HG02973 (cell line): ENCODE measurements at regions not wholly inside any gene's neighbourhood (a gene's known extent, or its start where the extent isn't known, plus 50 kb on each side); places are given as distances from the start of the nearest gene placed in this dataset.

Experiments used
- ATAC-seq: cut with Tn5 transposase; IDR thresholded peaks from one replicate; pipeline ENCODE4 v1.9.1; 2021; ENCODE audit warnings: moderate library complexity; ENCODE audit not compliant: unreplicated experiment

DNA sequence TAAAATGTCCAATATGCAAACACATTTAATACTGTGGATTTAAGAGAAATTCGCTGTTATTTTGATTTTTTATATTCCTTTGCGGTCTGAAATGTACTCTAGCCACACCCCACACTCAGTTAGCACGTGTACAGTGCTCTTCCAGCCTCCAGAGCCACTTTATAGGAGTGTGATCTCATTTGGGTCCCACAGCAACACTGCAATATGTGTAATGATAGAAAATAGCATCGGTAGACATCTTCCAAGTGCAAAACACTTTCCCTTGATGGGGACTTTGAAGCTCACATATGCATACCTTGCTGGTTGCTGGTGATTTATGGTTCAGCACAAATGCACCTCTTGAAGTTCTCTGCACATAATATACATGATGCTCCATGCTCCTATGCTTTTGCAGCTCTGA is 148.3 kb downstream of the GAS1 start:
- no peak for ATAC-seq

GRCh38 chr9:86796666-86797065 is 150.6 kb downstream of the GAS1 start:
- no peak for ATAC-seq

GRCh38 chr9:86795823-86796553 is 151.3 kb downstream of the GAS1 start:
- no peak for ATAC-seq

DNA sequence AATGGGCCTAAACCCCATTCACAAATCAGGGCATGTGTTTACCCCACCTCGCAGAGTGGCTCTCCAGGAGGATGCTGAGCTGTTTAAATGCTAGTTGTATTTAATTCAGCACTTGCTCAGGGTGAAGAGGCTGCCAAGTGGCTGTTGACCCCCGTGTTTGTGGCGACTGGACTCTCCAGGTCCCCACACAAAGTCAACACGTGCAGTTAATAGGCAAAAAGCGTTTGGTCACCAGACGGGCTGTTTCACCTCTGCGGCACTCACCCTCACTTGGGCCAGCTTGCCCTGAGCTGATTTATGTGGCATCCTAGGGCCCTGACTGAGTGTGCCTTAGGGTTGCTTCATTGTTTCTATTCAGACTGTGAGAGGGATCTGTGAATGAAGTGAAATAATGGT is 152.3 kb downstream of the GAS1 start:
- no peak for ATAC-seq

DNA sequence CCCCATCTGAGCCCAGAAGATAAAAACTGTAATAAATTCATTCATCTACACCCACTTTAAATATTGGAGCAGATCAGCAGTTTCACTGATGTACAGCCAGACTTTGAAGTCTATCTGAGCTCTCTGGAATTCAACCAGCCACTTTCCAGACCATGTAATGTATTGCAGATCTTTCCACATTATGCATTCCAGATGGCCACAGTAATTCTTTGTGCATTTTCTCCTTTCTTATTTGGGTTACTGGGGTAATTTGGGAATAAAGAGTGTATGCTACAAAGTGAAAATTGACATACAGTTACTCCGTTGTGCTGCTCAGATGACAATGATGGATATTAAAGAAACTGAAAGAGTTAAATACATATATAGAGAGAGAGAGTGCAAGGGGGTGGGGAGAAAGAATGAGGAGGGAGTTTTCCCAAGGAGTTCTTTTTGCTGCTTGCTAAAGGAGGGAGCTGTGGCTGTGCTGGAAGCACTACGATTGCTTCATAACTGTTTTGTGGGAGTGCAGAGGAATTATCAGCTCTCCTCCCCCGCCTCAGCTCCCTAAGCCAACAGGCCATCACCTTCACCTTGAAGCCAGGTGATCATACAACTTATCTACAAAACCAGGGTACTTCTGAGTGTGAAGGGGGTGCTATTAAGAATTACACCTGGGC is 152.8 kb downstream of the GAS1 start:
- no peak for ATAC-seq

DNA sequence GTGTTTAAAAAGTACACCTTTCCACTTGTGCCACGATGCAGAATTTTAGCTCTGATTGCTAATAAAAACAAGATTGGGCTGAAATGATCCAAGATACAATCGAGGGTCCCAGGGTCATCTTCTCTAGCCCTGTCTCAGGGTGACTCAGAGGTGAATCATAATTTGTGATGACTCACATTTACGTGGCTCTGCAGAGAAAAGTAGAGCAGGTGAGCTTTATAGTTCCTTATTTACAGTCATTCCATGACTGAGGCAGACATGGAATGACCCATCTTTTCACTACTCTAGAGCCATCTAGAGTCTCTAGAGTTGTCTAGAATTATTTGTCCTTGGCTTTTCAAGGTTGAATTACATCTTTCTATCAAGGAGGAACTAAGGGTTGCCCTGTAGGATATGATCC is 155.2 kb downstream of the GAS1 start:
- no peak for ATAC-seq

DNA sequence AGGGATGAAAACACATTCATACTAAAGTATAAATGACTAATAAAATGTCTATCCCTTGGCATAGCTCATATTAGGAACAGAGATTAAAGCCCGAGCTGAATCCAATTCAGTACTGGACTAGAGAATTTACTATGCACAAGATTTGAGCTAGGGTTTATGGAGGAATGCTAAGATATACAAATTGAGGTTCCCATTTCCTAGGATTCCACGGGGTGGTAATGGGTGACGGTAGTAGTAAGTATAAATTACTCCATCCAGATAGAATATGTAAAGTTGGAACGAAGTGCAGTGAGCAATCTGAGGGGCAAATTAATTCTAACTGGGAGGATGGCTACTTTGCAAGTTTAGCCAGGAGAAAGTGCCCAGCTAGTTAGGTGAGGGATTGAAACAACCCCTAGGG is 156.5 kb downstream of the GAS1 start:
- no peak for ATAC-seq

DNA sequence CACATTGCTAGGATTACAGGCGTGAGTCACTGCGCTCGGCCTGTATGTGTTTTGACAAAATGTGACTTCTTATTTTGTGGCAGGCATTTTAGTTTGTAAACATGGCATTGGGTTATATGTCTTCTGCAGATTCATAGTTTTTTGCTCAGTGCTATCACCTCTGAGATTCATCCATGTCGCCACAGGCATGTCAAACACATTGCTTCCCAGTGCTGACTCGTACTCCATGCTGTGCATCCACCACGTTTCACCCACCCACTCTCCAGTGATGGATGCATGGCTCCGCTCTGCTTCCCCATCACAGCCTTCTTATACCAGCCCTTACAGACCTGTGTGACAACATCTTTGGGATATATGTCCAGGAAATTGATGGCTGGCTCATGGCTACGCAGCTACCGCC is 158.8 kb downstream of the GAS1 start:
- ATAC-seq, result no peak

DNA sequence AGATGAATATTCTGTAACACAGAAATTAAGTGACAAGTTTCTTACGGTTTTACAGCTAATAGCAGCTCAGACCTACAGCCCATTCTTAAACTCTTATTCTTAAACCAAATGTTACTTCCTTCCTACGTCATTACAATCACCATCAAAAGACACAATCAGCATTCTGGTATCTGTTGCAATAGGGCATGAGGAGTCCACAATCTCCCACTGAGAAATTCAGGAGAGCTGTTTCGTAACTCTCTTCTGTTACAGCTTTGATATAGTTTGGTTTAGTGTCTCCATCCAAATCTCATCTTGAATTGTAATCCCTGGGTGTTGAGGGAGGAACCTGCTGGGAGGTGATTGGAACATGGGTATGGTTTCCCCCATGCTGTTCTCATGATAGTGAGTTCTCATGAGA is 163.4 kb downstream of the GAS1 start:
- no peak for ATAC-seq

GRCh38 chr9:86782831-86783230 is 164.5 kb downstream of the GAS1 start:
- ATAC-seq, result no peak

- no peak for ATAC-seq
These were observed 168.5 kb downstream of the GAS1 start for GRCh38 chr9:86778761-86779160.

DNA sequence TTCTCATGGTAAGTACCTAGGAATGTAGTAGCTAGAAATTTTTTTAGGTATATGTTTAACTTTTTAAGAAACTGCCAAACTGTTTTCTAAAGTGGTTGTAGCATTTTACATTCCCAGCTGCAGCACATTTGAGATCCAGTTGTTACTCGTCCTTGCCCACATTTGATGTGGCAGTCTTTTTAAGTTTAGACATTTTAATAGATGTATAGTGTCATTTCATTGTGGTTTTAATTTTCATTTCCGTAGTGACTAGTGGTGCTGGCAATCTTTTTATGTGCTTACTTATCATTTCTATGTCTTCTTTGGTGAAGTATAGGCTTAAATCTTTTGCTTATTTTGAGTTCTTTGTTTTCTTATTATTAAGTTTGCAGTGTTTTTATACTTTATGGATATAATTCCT is 171.6 kb downstream of the GAS1 start:
- ATAC-seq, result no peak

GRCh38 chr9:86774116-86774515 is 173.2 kb downstream of the GAS1 start:
- ATAC-seq, result no peak

- ATAC-seq, result no peak
These were observed 173.8 kb downstream of the GAS1 start for GRCh38 chr9:86773422-86773945.

DNA sequence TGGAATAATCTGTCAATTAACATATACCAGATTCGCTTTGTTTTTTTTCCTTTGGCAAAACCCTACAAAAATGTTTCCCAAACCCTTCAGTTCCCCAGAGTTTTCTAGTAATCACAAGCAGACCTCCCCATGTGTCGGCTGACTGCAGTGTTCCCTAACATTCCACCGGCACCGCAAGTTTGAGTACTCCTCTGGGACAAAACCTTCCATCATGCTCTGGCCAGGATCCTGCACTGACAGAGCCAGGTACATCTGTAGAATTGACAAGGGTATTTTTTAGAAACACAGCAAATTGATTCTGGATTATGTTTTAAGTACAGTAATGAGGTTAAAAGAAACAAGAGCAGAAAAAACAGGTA is 174.7 kb downstream of the GAS1 start:
- no peak for ATAC-seq

- ATAC-seq, result no peak
These were observed 175.2 kb downstream of the GAS1 start for GRCh38 chr9:86771941-86772634.

- ATAC-seq, result no peak
These were observed 175.9 kb downstream of the GAS1 start for GRCh38 chr9:86771420-86771819.

GRCh38 chr9:86768709-86769108 is 178.6 kb downstream of the GAS1 start:
- ATAC-seq, result no peak

GRCh38 chr9:86768020-86768419 is 179.3 kb downstream of the GAS1 start:
- no peak for ATAC-seq

- ATAC-seq, result no peak
These were observed 179.9 kb downstream of the GAS1 start for GRCh38 chr9:86767373-86767772.

- no peak for ATAC-seq
These were observed 180.4 kb downstream of the GAS1 start for GRCh38 chr9:86766912-86767311.

- no peak for ATAC-seq
These were observed 180.8 kb downstream of the GAS1 start for GRCh38 chr9:86766511-86766910.
